ENCODE measurements at regions not wholly inside any gene's neighbourhood (a gene's known extent, or its start where the extent isn't known, plus 50 kb on each side); places are given as distances from the start of the nearest gene placed in this dataset.

GRCh38 chr3:31379598-31379997, 153.1 kb upstream of the STT3B start:
- no peak for DNase-seq (ENCODE audit: low spot score)

GRCh38 chr3:31382856-31383255, 149.9 kb upstream of the STT3B start:
- DNase-seq (ENCODE audit: low spot score): no peak

GRCh38 chr3:31384117-31384516, 148.6 kb upstream of the STT3B start:
- no peak for DNase-seq (ENCODE audit: low spot score)

DNA sequence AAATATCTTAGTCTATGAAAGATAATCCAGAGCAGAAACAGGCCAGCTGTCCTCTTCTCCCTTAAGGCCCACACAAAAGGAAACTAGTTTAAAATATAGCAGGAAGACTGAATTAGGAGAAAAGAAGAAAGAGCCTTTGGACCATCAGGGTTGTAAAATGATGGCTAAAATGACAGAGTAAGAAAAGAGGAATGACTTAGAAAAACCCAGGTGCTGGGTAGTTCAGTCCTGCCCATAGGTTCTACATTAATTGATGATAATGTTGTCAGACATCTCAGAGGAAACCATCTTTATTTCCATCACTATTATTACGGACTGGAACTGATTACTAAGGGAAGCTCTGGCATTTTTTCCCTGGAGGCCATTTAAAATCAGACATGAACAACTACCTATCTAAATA, 142.8 kb upstream of the STT3B start:
- no peak for DNase-seq (ENCODE audit: low spot score)

DNA sequence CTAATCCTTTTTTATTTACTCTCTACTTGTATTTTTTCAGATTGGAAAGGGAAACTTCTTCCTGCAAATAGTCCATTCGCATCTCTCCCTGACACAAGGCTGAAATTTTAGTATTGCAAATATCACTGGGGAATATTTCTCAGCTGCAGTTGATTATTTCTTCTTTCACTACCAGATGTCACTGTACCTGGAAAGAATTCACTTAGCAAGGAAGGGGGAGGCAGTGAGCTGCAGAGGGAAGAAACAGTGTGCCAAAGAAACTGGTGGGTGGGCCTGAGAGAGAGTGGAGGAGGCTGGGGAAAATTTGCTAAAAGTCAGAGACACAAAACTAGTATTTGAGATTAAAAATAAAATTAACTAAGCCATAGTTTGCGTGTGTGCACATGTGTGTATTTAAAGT, 142.3 kb upstream of the STT3B start:
- no peak for DNase-seq (ENCODE audit: low spot score)

DNA sequence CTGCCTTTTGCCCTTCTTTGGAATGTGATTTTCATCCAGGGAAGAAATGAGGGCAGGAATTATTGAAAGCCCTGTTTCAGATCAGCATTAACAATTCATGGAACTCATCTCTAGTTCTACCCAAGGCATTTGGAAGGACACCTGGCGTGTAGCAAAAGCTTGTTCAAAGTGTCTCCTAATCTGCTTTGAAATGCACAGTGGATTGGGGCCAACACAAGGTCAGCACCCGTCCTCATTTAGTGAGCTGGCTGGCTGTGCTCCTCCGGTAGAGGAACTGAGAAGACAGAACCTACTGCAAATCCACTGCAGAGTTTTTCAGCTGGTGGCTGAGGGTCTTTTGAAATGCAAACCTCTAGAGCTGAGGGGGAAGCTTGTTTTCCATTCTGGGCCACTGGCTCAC, 141.6 kb upstream of the STT3B start:
- DNase-seq (ENCODE audit: low spot score): no peak

DNA sequence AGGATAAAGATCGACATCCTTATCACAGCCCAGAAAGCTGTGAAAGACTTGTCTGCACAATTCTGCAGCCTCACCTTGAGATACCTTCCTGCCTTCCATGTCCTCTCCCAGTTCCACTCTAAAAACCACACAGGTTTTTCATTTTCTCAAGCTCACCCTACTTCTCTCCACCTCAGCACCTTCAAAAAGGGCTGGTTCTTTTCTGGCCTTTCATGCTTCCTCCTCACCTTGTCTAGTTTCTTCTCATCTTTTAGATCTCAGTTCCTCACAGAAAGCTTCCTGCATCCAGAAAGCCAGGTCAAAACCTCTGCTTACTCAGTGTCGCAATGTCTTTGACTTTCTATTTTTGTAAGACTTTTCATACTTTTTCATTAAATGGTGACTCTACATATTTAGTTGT, 140.2 kb upstream of the STT3B start:
- DNase-seq (ENCODE audit: low spot score): no peak

DNA sequence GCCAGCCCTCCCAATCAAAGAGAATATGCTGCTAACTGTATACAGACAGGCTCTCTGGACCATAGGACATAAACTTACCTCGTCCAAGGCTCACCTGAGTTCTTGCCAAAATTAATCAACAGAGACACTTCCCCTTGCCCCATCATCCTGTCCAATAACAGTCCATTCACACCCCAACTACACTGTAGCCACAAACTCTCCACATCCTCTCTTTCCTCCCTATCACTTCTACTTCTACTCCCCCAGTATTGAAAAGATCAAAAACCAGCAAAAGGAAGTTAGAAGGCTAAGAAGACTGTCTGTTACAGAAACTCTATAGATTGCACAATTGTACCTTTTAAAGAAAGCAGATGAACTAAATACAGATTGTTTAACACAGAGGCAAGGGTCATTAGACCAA, 133.5 kb upstream of the STT3B start:
- DNase-seq (ENCODE audit: low spot score): no peak

DNA sequence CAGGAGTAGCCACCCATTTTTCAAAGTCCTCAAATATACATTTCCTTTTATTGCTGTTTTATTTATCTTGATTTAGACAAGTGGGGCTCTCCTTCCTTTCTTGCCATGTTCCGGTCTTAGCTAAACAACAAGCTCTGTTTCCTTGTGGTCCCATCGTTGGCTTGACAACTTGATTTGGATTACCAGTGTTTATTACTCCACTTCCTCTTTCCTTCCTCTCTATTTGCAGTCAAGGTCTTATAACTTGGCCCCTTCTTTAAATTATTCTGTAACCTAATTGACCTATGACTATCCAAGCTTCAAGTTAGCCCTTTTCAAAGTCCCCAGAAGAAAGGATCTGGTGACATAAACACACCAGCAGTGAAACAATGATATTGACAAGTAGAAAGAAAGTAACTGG, 130.6 kb upstream of the STT3B start:
- no peak for DNase-seq (ENCODE audit: low spot score)

DNA sequence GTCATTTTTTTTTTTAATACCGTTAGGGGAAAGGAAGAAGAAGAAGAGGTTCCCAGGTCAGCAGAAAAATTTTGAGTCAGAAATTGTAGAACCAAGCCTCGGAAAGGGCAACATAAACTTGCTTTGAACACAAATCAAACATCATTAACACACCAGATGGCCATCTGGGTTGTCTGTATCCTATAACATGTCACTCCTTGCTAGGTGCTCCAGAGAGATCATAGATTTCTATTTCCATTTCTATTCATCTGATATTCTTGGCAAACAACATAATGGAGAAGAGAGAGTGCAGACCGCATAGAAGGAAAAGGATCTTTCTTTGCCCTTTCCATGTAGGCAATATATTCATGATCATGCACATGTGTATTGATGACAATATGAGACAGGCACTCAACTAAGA, 129.5 kb upstream of the STT3B start:
- no peak for DNase-seq (ENCODE audit: low spot score)

DNA sequence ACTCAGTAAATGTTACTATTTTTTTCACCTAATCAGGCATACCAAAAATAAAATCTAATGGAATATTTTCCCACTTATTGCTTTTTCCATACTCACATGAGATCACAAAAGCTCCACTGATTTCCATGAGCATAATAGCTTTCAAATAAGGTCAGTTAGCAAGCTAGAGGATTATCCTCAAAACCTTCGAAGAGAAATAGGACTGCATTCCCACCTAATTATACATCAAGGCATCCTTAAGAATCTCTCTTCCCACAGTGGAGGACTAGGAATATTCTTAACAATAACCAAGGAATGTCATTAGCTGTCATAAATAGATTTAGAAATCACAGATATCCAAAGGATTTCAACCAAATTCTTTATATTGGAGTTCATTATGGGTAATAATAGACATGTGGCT, 127.9 kb upstream of the STT3B start:
- no peak for DNase-seq (ENCODE audit: low spot score)

- no peak for DNase-seq (ENCODE audit: low spot score)
These were observed 127.2 kb upstream of the STT3B start for GRCh38 chr3:31405515-31405914.

GRCh38 chr3:31406896-31407295, 125.8 kb upstream of the STT3B start:
- DNase-seq (ENCODE audit: low spot score): no peak

DNA sequence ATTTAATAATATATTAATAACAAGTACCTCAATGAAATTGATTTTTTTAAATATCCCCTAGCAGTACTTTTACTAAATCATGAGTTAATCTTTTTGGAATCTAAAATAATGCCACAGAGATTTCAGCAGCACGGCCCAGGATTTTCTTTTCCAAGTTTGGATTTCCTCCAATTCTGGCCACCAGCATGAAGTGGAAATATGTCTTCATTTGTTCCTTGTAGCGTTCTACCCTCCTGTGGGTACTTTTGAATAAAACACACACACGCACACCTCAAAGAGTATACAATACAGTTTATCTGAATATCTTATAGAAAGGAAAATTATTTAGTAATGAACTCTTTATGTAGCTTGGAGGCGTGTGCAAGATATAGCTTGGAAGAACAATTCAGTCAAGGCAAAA, 125.1 kb upstream of the STT3B start:
- no peak for DNase-seq (ENCODE audit: low spot score)

GRCh38 chr3:31408720-31409119, 124.0 kb upstream of the STT3B start:
- DNase-seq (ENCODE audit: low spot score): no peak

DNA sequence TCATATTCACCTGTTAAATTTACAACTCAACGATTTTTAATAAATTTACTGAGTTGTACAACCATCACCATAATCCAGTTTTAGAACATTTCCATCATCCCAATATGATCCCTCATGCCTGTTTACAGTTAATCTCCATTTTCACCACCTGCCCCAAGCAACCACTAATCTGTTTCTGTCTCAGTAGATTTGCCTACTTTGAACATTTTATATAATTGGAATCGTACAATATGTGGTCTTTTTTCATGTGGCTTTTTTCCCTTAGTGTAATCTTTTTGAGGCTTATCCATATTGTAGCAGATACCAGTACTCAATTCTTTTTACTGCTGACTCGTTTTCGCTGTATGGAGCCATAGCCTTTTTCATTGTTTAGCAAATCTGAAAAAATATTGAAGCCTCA, 123.3 kb upstream of the STT3B start:
- no peak for DNase-seq (ENCODE audit: low spot score)

GRCh38 chr3:31409866-31410265, 122.9 kb upstream of the STT3B start:
- no peak for DNase-seq (ENCODE audit: low spot score)

DNA sequence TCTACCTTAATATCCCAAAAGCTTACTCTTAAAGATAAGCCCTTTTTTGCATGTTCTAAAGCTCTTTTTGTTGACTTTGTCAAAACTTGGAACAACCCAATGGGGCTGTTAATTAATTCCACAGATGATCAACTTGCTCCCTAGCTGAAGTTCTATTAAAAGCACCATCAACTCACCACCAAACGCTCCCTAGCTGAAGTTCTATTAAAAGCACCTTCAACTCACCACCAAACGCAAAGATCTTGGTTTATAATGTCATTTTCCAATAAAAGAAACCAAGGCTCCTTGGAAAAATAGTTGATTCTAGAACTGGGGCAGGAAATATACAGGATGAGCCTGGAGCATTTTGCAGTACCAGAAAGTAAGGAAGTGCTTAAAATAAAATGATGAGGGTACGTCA, 122.3 kb upstream of the STT3B start:
- DNase-seq (ENCODE audit: low spot score): no peak

- no peak for DNase-seq (ENCODE audit: low spot score)
These were observed 119.9 kb upstream of the STT3B start for GRCh38 chr3:31412832-31413231.

- no peak for DNase-seq (ENCODE audit: low spot score)
These were observed 119.2 kb upstream of the STT3B start for GRCh38 chr3:31413515-31413914.

GRCh38 chr3:31416980-31417379, 115.7 kb upstream of the STT3B start:
- no peak for DNase-seq (ENCODE audit: low spot score)

- no peak for DNase-seq (ENCODE audit: low spot score)
These were observed 115.2 kb upstream of the STT3B start for GRCh38 chr3:31417486-31417885.

- DNase-seq (ENCODE audit: low spot score): no peak
These were observed 112.4 kb upstream of the STT3B start for GRCh38 chr3:31420311-31420710.

- peak; percentile 17 for DNase-seq (ENCODE audit: low spot score)
These were observed 111.2 kb upstream of the STT3B start for GRCh38 chr3:31421314-31422048.

- no peak for DNase-seq (ENCODE audit: low spot score)
These were observed 110.5 kb upstream of the STT3B start for GRCh38 chr3:31422237-31422636.

Data from SW480 (cell line).